Esophagus squamous epithelium (tissue), 4 donors: ENCODE measurements at regions not wholly inside any gene's neighbourhood (a gene's known extent, or its start where the extent isn't known, plus 50 kb on each side); places are given as distances from the start of the nearest gene placed in this dataset.

Experiments used
- CTCF ChIP-seq, 6 experiments: fragments of 450-650 bp in 4 of 6; fragments of 200-600 bp in 2 of 6; sonication (generic) in 2 of 6; IDR thresholded peaks; one replicate each; pipeline ENCODE4 v1.5.1; 2016 to 2019; ENCODE audit warnings: antibody characterized with exemption in 6 of 6, mild to moderate bottlenecking in 4 of 6, moderate library complexity in 4 of 6
- POLR2A ChIP-seq, 4 donors: fragments of 450-650 bp; IDR thresholded peaks; one replicate each; pipeline ENCODE4 v1.6.1; 2017; ENCODE audit warnings: antibody characterized with exemption in 4 of 4, mild to moderate bottlenecking in 4 of 4, moderate library complexity in 3 of 4

DNA sequence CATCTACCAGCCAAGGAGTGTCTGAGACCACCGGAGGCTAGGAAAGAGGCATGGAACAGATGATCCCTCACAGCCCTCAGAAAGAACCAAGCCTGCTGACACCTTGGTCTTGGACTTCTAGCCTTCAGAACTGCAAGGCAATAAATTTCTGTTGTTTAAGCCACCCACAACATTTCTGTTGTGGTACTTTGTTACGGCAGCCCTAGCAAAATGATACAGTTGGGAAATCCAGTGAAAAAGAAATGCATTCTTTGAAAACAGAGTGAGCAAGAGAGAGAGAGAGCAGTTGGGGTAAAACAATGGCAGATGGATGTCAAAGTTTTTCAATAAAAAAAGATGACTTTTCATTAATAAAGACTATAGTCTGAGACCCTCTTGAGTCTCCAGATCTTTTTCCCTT, 219.4 kb downstream of the NFKBIZ start:
- TF ChIP-seq CTCF (IDR thresholded peaks at IDR 0.05): no peak
- no peak for TF ChIP-seq POLR2A (IDR thresholded peaks at IDR 0.05)
